ENCODE measurements at regions not wholly inside any gene's neighbourhood (a gene's known extent, or its start where the extent isn't known, plus 50 kb on each side); places are given as distances from the start of the nearest gene placed in this dataset.

DNA sequence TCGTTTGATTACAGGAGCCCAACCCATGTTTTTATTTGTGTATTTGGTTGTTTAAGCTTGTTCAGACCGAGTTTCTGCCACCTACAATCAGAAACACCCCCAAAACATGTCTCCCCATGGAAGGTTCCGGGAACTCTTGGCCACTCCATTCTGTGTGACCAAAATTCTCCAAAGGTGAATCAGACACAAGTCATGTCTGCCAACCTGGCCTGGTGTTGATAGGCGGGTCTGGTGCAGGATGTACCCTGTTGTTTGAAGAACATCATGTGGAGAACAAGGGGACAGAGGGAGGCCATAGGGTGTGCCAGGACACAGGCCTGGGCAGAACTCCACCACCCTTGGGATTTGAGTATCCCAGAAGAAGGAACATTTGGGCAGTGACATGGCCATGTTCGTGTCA is 147.1 kb upstream of the MYL2 start:
- H4K5ac ChIP-seq (ENCODE audit: insufficient read length, low read depth, low read length), result no peak overlapping the region
- H3K79me2 ChIP-seq (ENCODE audit: control insufficient read depth in 1 of 2, insufficient read depth in 2 of 2, low read length in 2 of 2), result 0 out of 4 replicates have a peak, but pooled peaks cover 0 to 8% of the 10 kb centered on the region in 2 experiments
- no peak overlapping the region for H3K18ac ChIP-seq (ENCODE audit: extremely low read depth, low read length)
- peaks cover 10% of the 10 kb centered on the region; the same call in 1 of the 2 replicates for H3K79me1 ChIP-seq (ENCODE audit: low read depth, low read length)
- H3K4ac ChIP-seq (replicated peaks; ENCODE audit: insufficient read length, low read depth, low read length), result no peak overlapping the region
- H4K8ac ChIP-seq (ENCODE audit: extremely low read depth, insufficient read depth, low read length), result no peak overlapping the region
- WGBS, 2 experiments (ENCODE audit: extremely low coverage in 1 of 2, insufficient coverage in 1 of 2, insufficient read length in 1 of 2, insufficient replicate concordance in 2 of 2, low coverage in 1 of 2, low lambda C conversion rate in 2 of 2, missing lambda C conversion rate in 1 of 2), result 89% methylated on average over 5 of the region's 5 CpGs; no CpG with 5 or more reads in 1 of the 2 experiments
- no peak overlapping the region for H3K23ac ChIP-seq (ENCODE audit: insufficient read length)
- no peak overlapping the region for H3K14ac ChIP-seq (ENCODE audit: insufficient read length)
- H3K4me2 ChIP-seq (ENCODE audit: insufficient read depth in 1 of 2, low read depth in 2 of 2, low read length in 2 of 2), result no peak overlapping the region
- no peak for FAIRE-seq
- ChIA-PET CTCF (ENCODE audit: partially characterized antibody) (no interaction called here), POLR2A (ENCODE audit: partially characterized antibody) (no interaction called here)
- TF ChIP-seq SIN3A (conservative IDR thresholded peaks at IDR 0.05 in 1 of 2, IDR thresholded peaks at IDR 0.05 in 1 of 2; ENCODE audit: low read depth in 1 of 2, low read length in 2 of 2), result no peak
- no peak for TF ChIP-seq SIX5 (IDR thresholded peaks at IDR 0.05; ENCODE audit: low read depth, low read length)
- H2BK12ac ChIP-seq (ENCODE audit: low read depth, low read length), result 0 out of 2 replicates have a peak overlapping the region, but pooled peaks have one; percentile 27
- H3K4me3 ChIP-seq (ENCODE audit: extremely low read depth in 1 of 4, insufficient read depth in 2 of 4, low read depth in 3 of 4, low read length in 4 of 4), result no peak overlapping the region
- H2BK15ac ChIP-seq (ENCODE audit: low read length), result no peak overlapping the region
- no peak overlapping the region for H2AFZ ChIP-seq (ENCODE audit: low read length)
- no peaks in the 10 kb centered on the region for H3K36me3 ChIP-seq (ENCODE audit: control insufficient read depth in 2 of 4, insufficient read depth in 4 of 4, low read length in 3 of 4)
- H3K27ac ChIP-seq (ENCODE audit: low read depth, low read length), result no peak overlapping the region
- no peak overlapping the region for H3K56ac ChIP-seq (replicated peaks; ENCODE audit: insufficient read length, low read depth, low read length)
- H4K91ac ChIP-seq (replicated peaks; ENCODE audit: insufficient read length, low read length), result no peak overlapping the region
- H3K4me1 ChIP-seq (replicated peaks in 1 of 4; ENCODE audit: control insufficient read depth in 3 of 4, insufficient read depth in 4 of 4, low read length in 3 of 4), result peaks cover 0 to 7% (median 5%) of the 10 kb centered on the region in 4 experiments
- H2BK120ac ChIP-seq (replicated peaks; ENCODE audit: low read depth, low read length), result no peak overlapping the region
- H2AK5ac ChIP-seq (ENCODE audit: low read depth, low read length), result no peak overlapping the region
- no peak overlapping the region for H2BK5ac ChIP-seq (ENCODE audit: low read depth, low read length)
- no peak for DNase-seq (ENCODE audit: low read depth in 1 of 2, low spot score in 2 of 2)
- H3K9ac ChIP-seq (replicated peaks in 1 of 4; ENCODE audit: extremely low read depth in 1 of 4, low read depth in 3 of 4, low read length in 3 of 4), result no peak overlapping the region
- H4K20me1 ChIP-seq (replicated peaks in 1 of 2; ENCODE audit: control insufficient read depth in 1 of 2, insufficient read depth in 2 of 2, low read length in 2 of 2), result no peaks in the 10 kb centered on the region
- no peak overlapping the region for H2BK20ac ChIP-seq (ENCODE audit: low read length)
- no peaks in the 10 kb centered on the region for H3K27me3 ChIP-seq (replicated peaks in 1 of 4; ENCODE audit: control insufficient read depth in 3 of 4, extremely low read depth in 1 of 4, insufficient read depth in 3 of 4, low read length in 3 of 4)
- H3K23me2 ChIP-seq (ENCODE audit: low read depth, low read length), result no peaks in the 10 kb centered on the region
- no peaks in the 10 kb centered on the region for H3K9me3 ChIP-seq (ENCODE audit: insufficient read depth in 2 of 2, low read depth in 1 of 2, low read length in 1 of 2)
